ENCODE measurements at regions not wholly inside any gene's neighbourhood (a gene's known extent, or its start where the extent isn't known, plus 50 kb on each side); places are given as distances from the start of the nearest gene placed in this dataset.

GRCh38 chr22:48369789-48370507, 1457.7 kb downstream of the BRD1 start (continued):
- TF ChIP-seq TFDP2 (CRISPR knock-in tag; IDR thresholded peaks at IDR 0.05) (0 out of 2 replicates have a peak, but pooled peaks have one; percentile 34), ZNF607 (CRISPR knock-in tag; IDR thresholded peaks at IDR 0.05; ENCODE audit: borderline replicate concordance) (no peak), GFI1 (CRISPR knock-in tag; IDR thresholded peaks at IDR 0.05; ENCODE audit: borderline replicate concordance) (0 out of 2 replicates have a peak, but pooled peaks have one; percentile 12), HOXA3 (CRISPR knock-in tag; IDR thresholded peaks at IDR 0.05) (peak; percentile 50; the same call in 1 of the 2 replicates), ZBTB33 (CRISPR knock-in tag; IDR thresholded peaks at IDR 0.05) (no peak), ZNF407 (CRISPR knock-in tag; IDR thresholded peaks at IDR 0.05; ENCODE audit: not compliant biosample characterization) (no peak), ZBTB49 (CRISPR knock-in tag; IDR thresholded peaks at IDR 0.05; ENCODE audit: borderline replicate concordance) (no peak), KDM5B (CRISPR knock-in tag; IDR thresholded peaks at IDR 0.05; ENCODE audit: borderline replicate concordance) (no peak), ARNT2 (CRISPR knock-in tag; IDR thresholded peaks at IDR 0.05; ENCODE audit: low read depth) (no peak), ZNF563 (CRISPR knock-in tag; IDR thresholded peaks at IDR 0.05) (no peak), FOXK2 (IDR thresholded peaks at IDR 0.05) (no peak), LRRFIP1 (CRISPR knock-in tag; conservative IDR thresholded peaks at IDR 0.05) (no peak)

Measured in HepG2 (cell line).